ENCODE measurements at regions not wholly inside any gene's neighbourhood (a gene's known extent, or its start where the extent isn't known, plus 50 kb on each side); places are given as distances from the start of the nearest gene placed in this dataset.

- no peak for TF ChIP-seq CTCF (IDR thresholded peaks at IDR 0.05)
- no peak for TF ChIP-seq EP300 (IDR thresholded peaks at IDR 0.05)
These were observed 883.0 kb upstream of the FLRT2 start for GRCh38 chr14:84646786-84647500.

Measured in ovary (tissue), 3 donors.